Right lobe of liver (tissue), 6 donors: ENCODE measurements at regions not wholly inside any gene's neighbourhood (a gene's known extent, or its start where the extent isn't known, plus 50 kb on each side); places are given as distances from the start of the nearest gene placed in this dataset.

Experiments
- ATAC-seq, 4 donors: fragments of 200-7000 bp; cut with Tn5 transposase; one replicate each; pipeline ENCODE4 v1.9.1; 2020; ENCODE audit warnings: mild to moderate bottlenecking in 4 of 4, moderate library complexity in 4 of 4
- DNase-seq, 3 donors: peaks; one replicate each; pipeline ENCODE4 v3.0.0-alpha.2; 2020
- H3K27ac ChIP-seq, 3 donors: fragments of 200-600 bp; one replicate each; pipeline ENCODE4 v1.8.0; 2022
- H3K27me3 ChIP-seq, 2 donors: fragments of 200-600 bp; one replicate each; pipeline ENCODE4 v1.8.0; 2022
- H3K36me3 ChIP-seq, 4 donors: fragments of 200-600 bp; sonication (generic) in 1 of 4; one replicate each; pipeline versions ENCODE4 v1.5.1 to v1.8.0; 2017 to 2022; ENCODE audit warnings: control low read depth in 1 of 4
- H3K4me1 ChIP-seq, 4 donors: fragments of 200-600 bp; sonication (generic) in 1 of 4; one replicate each; pipeline versions ENCODE4 v1.5.1 to v1.8.0; 2017 to 2022; ENCODE audit warnings: control low read depth in 1 of 4
- H3K4me3 ChIP-seq, 3 donors: fragments of 200-600 bp; one replicate each; pipeline ENCODE4 v1.8.0; 2022
- H3K9me3 ChIP-seq, 4 donors: fragments of 200-600 bp; sonication (generic) in 1 of 4; one replicate each; pipeline versions ENCODE4 v1.5.1 to v1.8.0; 2017 to 2022; ENCODE audit warnings: control low read depth in 1 of 4
- POLR2A ChIP-seq: fragments of 450-650 bp; IDR thresholded peaks from one replicate; pipeline ENCODE4 v1.6.1; 2017; ENCODE audit warnings: antibody characterized with exemption, mild to moderate bottlenecking
- WGBS: methylation state at CpG from one replicate; pipeline ENCODE4 v1.1.6; 2018; ENCODE audit warnings: low coverage, low lambda C conversion rate; ENCODE audit not compliant: insufficient coverage; ENCODE audit errors: missing lambda C conversion rate; 5-methylcytosine and 5-hydroxymethylcytosine counted together
- intact Hi-C, 2 donors: fragments of 100-400 bp; cut with DNase I; formaldehyde crosslinking; loops; one replicate each; pipeline versions ENCODE4 v1.11.2 to v1.14.1; 2022
- TF ChIP-seq, protein P1 (sequence below), 4 donors: fragments of 200-600 bp in 3 of 4; fragments of 450-650 bp in 1 of 4; IDR thresholded peaks; one replicate each; pipeline versions ENCODE4 v1.5.1 to v1.8.0; 2016 to 2022; ENCODE audit warnings: antibody characterized with exemption in 4 of 4, mild to moderate bottlenecking in 2 of 4
- donor health status: DM: no; HTN: yes; CAD: no.
- donor health status: DM: no; HTN: no; CAD: no.
- donor health status: DM: no; HTN: no; CAD: no.
- donor health status: DM: no; HTN: yes; CAD: no.
- donor health status: DM: no; HTN: yes; CAD: no.

DNA sequence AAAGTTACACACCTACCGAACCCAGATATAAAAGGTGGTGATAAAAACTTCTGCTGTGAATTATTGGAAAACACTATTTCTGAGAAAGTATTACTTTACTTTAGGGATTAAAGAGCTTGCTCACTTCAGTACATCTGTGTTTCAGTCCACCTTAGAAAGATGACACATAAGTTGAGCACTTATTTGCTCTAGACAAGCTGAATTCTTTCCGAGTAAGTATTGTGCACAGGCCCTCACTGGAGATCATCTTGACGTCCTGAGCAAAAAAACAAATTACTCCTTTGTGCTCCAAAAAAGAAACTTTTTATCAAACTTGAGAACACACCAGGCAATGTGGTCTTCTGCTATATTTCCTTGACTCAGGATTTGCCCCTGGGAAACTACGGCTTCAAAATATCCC lies 231.0 kb upstream of the GRAMD2B start:
- Histone ChIP-seq H3K27ac (no peak overlapping the region), H3K4me1 (no peaks in the 10 kb centered on the region), H3K4me3 (no peak overlapping the region), H3K36me3 (no peaks in the 10 kb centered on the region), H3K27me3 (no peaks in the 10 kb centered on the region), H3K9me3 (no peaks in the 10 kb centered on the region)
- WGBS = 93% methylated on average over 4 of the region's 4 CpGs
- TF ChIP-seq, protein P1, sequence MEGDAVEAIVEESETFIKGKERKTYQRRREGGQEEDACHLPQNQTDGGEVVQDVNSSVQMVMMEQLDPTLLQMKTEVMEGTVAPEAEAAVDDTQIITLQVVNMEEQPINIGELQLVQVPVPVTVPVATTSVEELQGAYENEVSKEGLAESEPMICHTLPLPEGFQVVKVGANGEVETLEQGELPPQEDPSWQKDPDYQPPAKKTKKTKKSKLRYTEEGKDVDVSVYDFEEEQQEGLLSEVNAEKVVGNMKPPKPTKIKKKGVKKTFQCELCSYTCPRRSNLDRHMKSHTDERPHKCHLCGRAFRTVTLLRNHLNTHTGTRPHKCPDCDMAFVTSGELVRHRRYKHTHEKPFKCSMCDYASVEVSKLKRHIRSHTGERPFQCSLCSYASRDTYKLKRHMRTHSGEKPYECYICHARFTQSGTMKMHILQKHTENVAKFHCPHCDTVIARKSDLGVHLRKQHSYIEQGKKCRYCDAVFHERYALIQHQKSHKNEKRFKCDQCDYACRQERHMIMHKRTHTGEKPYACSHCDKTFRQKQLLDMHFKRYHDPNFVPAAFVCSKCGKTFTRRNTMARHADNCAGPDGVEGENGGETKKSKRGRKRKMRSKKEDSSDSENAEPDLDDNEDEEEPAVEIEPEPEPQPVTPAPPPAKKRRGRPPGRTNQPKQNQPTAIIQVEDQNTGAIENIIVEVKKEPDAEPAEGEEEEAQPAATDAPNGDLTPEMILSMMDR (IDR thresholded peaks at IDR 0.05) = no peak
- TF ChIP-seq POLR2A = no peak
- no peak for ATAC-seq
- intact Hi-C loops = no loop called here
- DNase-seq = no peak

DNA sequence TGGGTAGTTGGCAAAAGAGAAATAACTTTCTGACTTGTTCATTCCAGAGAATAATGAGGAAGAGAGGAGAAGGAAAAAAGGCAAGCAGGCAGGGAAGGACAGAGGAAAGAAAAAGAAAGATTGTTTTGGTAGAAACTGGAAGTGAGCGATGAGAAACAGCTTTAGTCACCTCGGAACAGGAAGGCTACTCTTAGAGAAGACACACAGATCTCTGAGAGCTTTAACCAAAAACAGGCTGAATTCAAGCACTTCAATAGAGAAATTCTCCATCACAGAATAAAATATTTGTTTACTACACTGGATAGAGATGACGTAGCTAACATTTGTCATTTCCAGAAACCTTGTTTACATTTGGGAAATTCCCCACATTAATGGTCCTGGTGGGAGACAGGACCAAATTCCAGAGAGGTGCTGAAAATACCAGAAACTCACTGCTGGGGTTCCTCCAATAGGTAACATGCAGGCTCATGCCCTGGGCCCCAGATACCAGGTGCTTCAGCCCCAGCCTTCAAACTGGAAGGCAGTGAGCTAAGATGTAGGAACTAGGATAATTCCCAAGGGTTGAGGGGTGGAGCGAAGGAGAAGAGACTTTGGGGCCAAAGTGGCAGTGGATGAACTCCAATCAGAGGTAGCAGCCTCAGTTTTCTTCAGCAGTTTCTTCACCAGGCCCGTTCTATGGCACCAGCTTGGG lies 227.7 kb upstream of the GRAMD2B start:
- Histone ChIP-seq H3K4me3 (no peak overlapping the region), H3K36me3 (no peaks in the 10 kb centered on the region), H3K27ac (no peak overlapping the region), H3K27me3 (no peaks in the 10 kb centered on the region), H3K4me1 (no peaks in the 10 kb centered on the region), H3K9me3 (no peaks in the 10 kb centered on the region)
- 62% methylated on average over 5 of the region's 5 CpGs for WGBS
- intact Hi-C loops = no loop called here
- TF ChIP-seq, protein P1 (IDR thresholded peaks at IDR 0.05) = no peak
- TF ChIP-seq POLR2A = no peak
- no peak for DNase-seq
- ATAC-seq = no peak

DNA sequence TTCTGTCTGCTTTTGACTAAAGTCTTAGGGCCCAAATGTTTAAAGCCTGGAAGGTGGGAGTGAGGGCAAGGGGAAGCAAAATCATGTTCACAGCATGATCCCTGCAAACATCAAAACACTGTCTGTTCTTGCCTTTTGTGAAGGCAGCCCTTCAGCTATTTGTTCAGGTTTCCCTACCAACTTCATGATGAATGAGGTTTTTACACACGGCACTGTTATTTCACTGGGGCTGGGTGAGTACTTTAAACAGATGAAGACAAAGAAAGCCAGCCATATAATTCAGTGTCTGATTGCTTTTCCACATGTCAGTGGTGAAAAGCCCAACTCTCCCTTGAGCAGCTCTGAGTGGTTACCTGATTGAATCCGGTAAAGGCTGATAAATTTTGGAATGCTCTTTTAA lies 224.7 kb upstream of the GRAMD2B start:
- TF ChIP-seq, protein P1 (IDR thresholded peaks at IDR 0.05) = no peak
- TF ChIP-seq POLR2A = no peak
- intact Hi-C loops = no loop called here
- 61% methylated on average over 2 of the region's 2 CpGs for WGBS
- Histone ChIP-seq H3K27me3 (no peaks in the 10 kb centered on the region), H3K27ac (no peak overlapping the region), H3K36me3 (no peaks in the 10 kb centered on the region), H3K9me3 (no peaks in the 10 kb centered on the region), H3K4me3 (no peak overlapping the region), H3K4me1 (no peaks in the 10 kb centered on the region)
- DNase-seq (no peak), ATAC-seq (no peak)

DNA sequence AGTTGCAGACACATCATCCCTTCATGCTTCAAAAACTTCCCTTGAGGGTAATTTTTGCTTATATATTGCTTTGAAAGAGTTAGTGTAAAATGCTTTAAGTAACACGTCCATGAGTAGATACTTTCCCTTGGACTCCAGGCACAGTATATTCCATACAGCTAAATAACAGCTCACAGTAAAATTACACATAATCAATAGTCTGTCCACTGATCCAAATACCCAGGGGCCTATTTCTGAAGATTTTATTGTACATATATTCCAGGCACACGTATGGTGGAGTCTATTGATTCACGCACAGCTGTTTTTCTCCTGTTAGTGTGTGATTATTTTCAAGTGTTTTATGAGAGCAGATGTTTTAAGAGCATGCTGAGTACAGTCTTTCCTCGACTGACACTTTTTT lies 223.7 kb upstream of the GRAMD2B start:
- Histone ChIP-seq H3K4me3 (no peak overlapping the region), H3K4me1 (no peaks in the 10 kb centered on the region), H3K27me3 (no peaks in the 10 kb centered on the region), H3K36me3 (no peaks in the 10 kb centered on the region), H3K9me3 (no peaks in the 10 kb centered on the region), H3K27ac (no peak overlapping the region)
- DNase-seq = no peak
- no peak for ATAC-seq
- WGBS = 69% methylated on average over 4 of the region's 4 CpGs
- TF ChIP-seq, protein P1 (IDR thresholded peaks at IDR 0.05) = no peak
- no peak for TF ChIP-seq POLR2A
- intact Hi-C loops = no loop called here

GRCh38 chr5:126208691-126209090 lies 214.5 kb upstream of the GRAMD2B start:
- 53% methylated on average over 3 of the region's 4 CpGs for WGBS
- TF ChIP-seq, protein P1 (IDR thresholded peaks at IDR 0.05) = no peak
- no peak for TF ChIP-seq POLR2A
- ATAC-seq (no peak), DNase-seq (no peak)
- Histone ChIP-seq H3K9me3 (no peaks in the 10 kb centered on the region), H3K27me3 (no peaks in the 10 kb centered on the region), H3K4me3 (no peak overlapping the region), H3K27ac (no peak overlapping the region), H3K4me1 (no peaks in the 10 kb centered on the region), H3K36me3 (no peaks in the 10 kb centered on the region)
- intact Hi-C loops = no loop called here
